ENCODE measurements at regions not wholly inside any gene's neighbourhood (a gene's known extent, or its start where the extent isn't known, plus 50 kb on each side); places are given as distances from the start of the nearest gene placed in this dataset.
"Not testable (repeated sequence)": the region's sequence is repeated elsewhere in the genome, so short reads cannot be mapped to it uniquely, and the experiment has no call there.

GRCh38 chr9:61953108-61953507 lies 763.3 kb downstream of the SPATA31A7 start:
- WGBS (ENCODE audit: insufficient coverage) = no CpG with 5 or more reads among the region's 6 CpGs
- not testable (repeated sequence) for H3K4me1 ChIP-seq (ENCODE audit: control extremely low read depth in 1 of 4, control insufficient read depth in 4 of 4, insufficient read depth in 4 of 4, low read length in 3 of 4)

GRCh38 chr9:61971635-61972034 lies 781.8 kb downstream of the SPATA31A7 start:
- CTCF ChIA-PET, POLR2A ChIA-PET: not testable (repeated sequence)

More at GRCh38 chr9:61953108-61953507, 763.3 kb downstream of the SPATA31A7 start:
- CTCF ChIA-PET; H3K27me3 ChIP-seq (replicated peaks in 2 of 5; ENCODE audit: control insufficient read depth in 4 of 5, insufficient read depth in 5 of 5, low read length in 4 of 5); POLR2A ChIA-PET; H3K4me3 ChIP-seq (ENCODE audit: control insufficient read depth in 1 of 7, extremely low read depth in 1 of 7, insufficient read depth in 4 of 7, low read depth in 2 of 7, low read length in 6 of 7); H3K9me3 ChIP-seq (ENCODE audit: control extremely low read depth in 1 of 5, control insufficient read depth in 4 of 5, insufficient read depth in 2 of 5, low read depth in 1 of 5, low read length in 4 of 5); H3K27ac ChIP-seq (ENCODE audit: insufficient read depth in 1 of 2, low read depth in 1 of 2, low read length in 2 of 2, poor library complexity in 1 of 2, severe bottlenecking in 2 of 2); H3K36me3 ChIP-seq (ENCODE audit: control insufficient read depth in 4 of 4, insufficient read depth in 4 of 4, low read length in 3 of 4); DNase-seq: not testable (repeated sequence)

DNA sequence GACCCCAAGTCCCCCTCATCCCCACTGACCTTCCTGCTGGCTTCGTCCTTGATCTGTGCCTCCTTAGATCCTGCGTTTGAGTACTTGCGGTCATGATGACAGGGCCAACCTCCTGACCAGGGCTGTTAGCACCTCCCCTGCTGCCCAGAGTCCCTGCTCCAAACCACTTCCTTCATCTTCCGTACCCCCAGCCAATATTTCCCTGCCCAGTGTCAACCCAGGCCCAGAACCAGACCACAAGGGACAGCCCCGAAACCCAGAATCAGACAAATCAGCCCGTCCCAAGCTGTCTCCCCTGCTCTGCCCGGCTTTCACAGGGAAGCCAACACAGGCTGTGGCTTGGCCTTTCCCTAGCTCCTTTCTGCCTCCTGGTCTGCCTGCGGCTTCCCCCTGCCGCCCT lies 784.7 kb downstream of the SPATA31A7 start:
- POLR2A ChIA-PET; CTCF ChIA-PET; H3K9me3 ChIP-seq (ENCODE audit: control extremely low read depth in 1 of 5, control insufficient read depth in 4 of 5, insufficient read depth in 2 of 5, low read depth in 1 of 5, low read length in 4 of 5); H3K27ac ChIP-seq (ENCODE audit: insufficient read depth in 1 of 2, low read depth in 1 of 2, low read length in 2 of 2, poor library complexity in 1 of 2, severe bottlenecking in 2 of 2); H3K4me1 ChIP-seq (ENCODE audit: control extremely low read depth in 1 of 4, control insufficient read depth in 4 of 4, insufficient read depth in 4 of 4, low read length in 3 of 4); H3K27me3 ChIP-seq (replicated peaks in 2 of 5; ENCODE audit: control insufficient read depth in 4 of 5, insufficient read depth in 5 of 5, low read length in 4 of 5); H3K4me3 ChIP-seq (ENCODE audit: control insufficient read depth in 1 of 7, extremely low read depth in 1 of 7, insufficient read depth in 4 of 7, low read depth in 2 of 7, low read length in 6 of 7); H3K36me3 ChIP-seq (ENCODE audit: control insufficient read depth in 4 of 4, insufficient read depth in 4 of 4, low read length in 3 of 4); DNase-seq: not testable (repeated sequence)
- WGBS (ENCODE audit: insufficient coverage) = no CpG with 5 or more reads among the region's 9 CpGs

More at GRCh38 chr9:61971635-61972034, 781.8 kb downstream of the SPATA31A7 start:
- not testable (repeated sequence) for H3K4me3 ChIP-seq (ENCODE audit: control insufficient read depth in 1 of 7, extremely low read depth in 1 of 7, insufficient read depth in 4 of 7, low read depth in 2 of 7, low read length in 6 of 7); H3K27me3 ChIP-seq (replicated peaks in 2 of 5; ENCODE audit: control insufficient read depth in 4 of 5, insufficient read depth in 5 of 5, low read length in 4 of 5); H3K27ac ChIP-seq (ENCODE audit: insufficient read depth in 1 of 2, low read depth in 1 of 2, low read length in 2 of 2, poor library complexity in 1 of 2, severe bottlenecking in 2 of 2); H3K9me3 ChIP-seq (ENCODE audit: control extremely low read depth in 1 of 5, control insufficient read depth in 4 of 5, insufficient read depth in 2 of 5, low read depth in 1 of 5, low read length in 4 of 5); DNase-seq; H3K4me1 ChIP-seq (ENCODE audit: control extremely low read depth in 1 of 4, control insufficient read depth in 4 of 4, insufficient read depth in 4 of 4, low read length in 3 of 4); H3K36me3 ChIP-seq (ENCODE audit: control insufficient read depth in 4 of 4, insufficient read depth in 4 of 4, low read length in 3 of 4)
- WGBS (ENCODE audit: insufficient coverage) = no CpG with 5 or more reads among the region's 9 CpGs

GRCh38 chr9:61976318-61976717 lies 786.5 kb downstream of the SPATA31A7 start:
- WGBS (ENCODE audit: insufficient coverage) = no CpG with 5 or more reads among the region's 15 CpGs
- H3K36me3 ChIP-seq (ENCODE audit: control insufficient read depth in 4 of 4, insufficient read depth in 4 of 4, low read length in 3 of 4); DNase-seq; H3K9me3 ChIP-seq (ENCODE audit: control extremely low read depth in 1 of 5, control insufficient read depth in 4 of 5, insufficient read depth in 2 of 5, low read depth in 1 of 5, low read length in 4 of 5); H3K27ac ChIP-seq (ENCODE audit: insufficient read depth in 1 of 2, low read depth in 1 of 2, low read length in 2 of 2, poor library complexity in 1 of 2, severe bottlenecking in 2 of 2); H3K4me1 ChIP-seq (ENCODE audit: control extremely low read depth in 1 of 4, control insufficient read depth in 4 of 4, insufficient read depth in 4 of 4, low read length in 3 of 4); POLR2A ChIA-PET; H3K4me3 ChIP-seq (ENCODE audit: control insufficient read depth in 1 of 7, extremely low read depth in 1 of 7, insufficient read depth in 4 of 7, low read depth in 2 of 7, low read length in 6 of 7); CTCF ChIA-PET; H3K27me3 ChIP-seq (replicated peaks in 2 of 5; ENCODE audit: control insufficient read depth in 4 of 5, insufficient read depth in 5 of 5, low read length in 4 of 5): not testable (repeated sequence)

GRCh38 chr9:61982727-61983126 lies 792.9 kb downstream of the SPATA31A7 start:
- H3K4me3 ChIP-seq (ENCODE audit: control insufficient read depth in 1 of 7, extremely low read depth in 1 of 7, insufficient read depth in 4 of 7, low read depth in 2 of 7, low read length in 6 of 7); H3K27ac ChIP-seq (ENCODE audit: insufficient read depth in 1 of 2, low read depth in 1 of 2, low read length in 2 of 2, poor library complexity in 1 of 2, severe bottlenecking in 2 of 2); H3K4me1 ChIP-seq (ENCODE audit: control extremely low read depth in 1 of 4, control insufficient read depth in 4 of 4, insufficient read depth in 4 of 4, low read length in 3 of 4); H3K36me3 ChIP-seq (ENCODE audit: control insufficient read depth in 4 of 4, insufficient read depth in 4 of 4, low read length in 3 of 4); CTCF ChIA-PET; H3K27me3 ChIP-seq (replicated peaks in 2 of 5; ENCODE audit: control insufficient read depth in 4 of 5, insufficient read depth in 5 of 5, low read length in 4 of 5); H3K9me3 ChIP-seq (ENCODE audit: control extremely low read depth in 1 of 5, control insufficient read depth in 4 of 5, insufficient read depth in 2 of 5, low read depth in 1 of 5, low read length in 4 of 5); DNase-seq; POLR2A ChIA-PET: not testable (repeated sequence)
- WGBS (ENCODE audit: insufficient coverage) = 92% methylated on average over 4 of the region's 16 CpGs

DNA sequence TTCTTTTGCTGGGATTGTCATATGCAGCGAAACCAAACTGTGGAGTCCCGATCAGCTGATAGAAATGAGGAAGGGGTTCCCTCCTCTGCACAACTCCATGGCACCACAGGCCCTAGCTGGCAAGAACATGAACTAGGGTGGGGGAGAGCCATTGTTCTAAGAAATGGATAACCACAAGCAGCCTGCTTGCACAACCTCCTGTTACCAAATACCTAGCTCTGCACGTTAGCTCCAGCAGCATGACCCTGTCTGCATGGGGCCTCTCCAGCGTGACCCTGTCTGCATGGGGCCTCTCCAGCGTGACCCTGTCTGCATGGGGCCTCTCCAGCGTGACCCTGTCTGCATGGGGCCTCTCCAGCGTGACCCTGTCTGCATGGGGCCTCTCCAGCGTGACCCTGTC lies 793.6 kb downstream of the SPATA31A7 start:
- CTCF ChIA-PET; POLR2A ChIA-PET; H3K27ac ChIP-seq (ENCODE audit: insufficient read depth in 1 of 2, low read depth in 1 of 2, low read length in 2 of 2, poor library complexity in 1 of 2, severe bottlenecking in 2 of 2); H3K27me3 ChIP-seq (replicated peaks in 2 of 5; ENCODE audit: control insufficient read depth in 4 of 5, insufficient read depth in 5 of 5, low read length in 4 of 5); H3K4me3 ChIP-seq (ENCODE audit: control insufficient read depth in 1 of 7, extremely low read depth in 1 of 7, insufficient read depth in 4 of 7, low read depth in 2 of 7, low read length in 6 of 7); H3K4me1 ChIP-seq (ENCODE audit: control extremely low read depth in 1 of 4, control insufficient read depth in 4 of 4, insufficient read depth in 4 of 4, low read length in 3 of 4); DNase-seq; H3K36me3 ChIP-seq (ENCODE audit: control insufficient read depth in 4 of 4, insufficient read depth in 4 of 4, low read length in 3 of 4); H3K9me3 ChIP-seq (ENCODE audit: control extremely low read depth in 1 of 5, control insufficient read depth in 4 of 5, insufficient read depth in 2 of 5, low read depth in 1 of 5, low read length in 4 of 5): not testable (repeated sequence)
- WGBS (ENCODE audit: insufficient coverage) = no CpG with 5 or more reads among the region's 8 CpGs

GRCh38 chr9:61983954-61984353 lies 794.1 kb downstream of the SPATA31A7 start:
- POLR2A ChIA-PET; CTCF ChIA-PET; H3K27ac ChIP-seq (ENCODE audit: insufficient read depth in 1 of 2, low read depth in 1 of 2, low read length in 2 of 2, poor library complexity in 1 of 2, severe bottlenecking in 2 of 2); DNase-seq; H3K4me1 ChIP-seq (ENCODE audit: control extremely low read depth in 1 of 4, control insufficient read depth in 4 of 4, insufficient read depth in 4 of 4, low read length in 3 of 4); H3K4me3 ChIP-seq (ENCODE audit: control insufficient read depth in 1 of 7, extremely low read depth in 1 of 7, insufficient read depth in 4 of 7, low read depth in 2 of 7, low read length in 6 of 7); H3K36me3 ChIP-seq (ENCODE audit: control insufficient read depth in 4 of 4, insufficient read depth in 4 of 4, low read length in 3 of 4); H3K9me3 ChIP-seq (ENCODE audit: control extremely low read depth in 1 of 5, control insufficient read depth in 4 of 5, insufficient read depth in 2 of 5, low read depth in 1 of 5, low read length in 4 of 5); H3K27me3 ChIP-seq (replicated peaks in 2 of 5; ENCODE audit: control insufficient read depth in 4 of 5, insufficient read depth in 5 of 5, low read length in 4 of 5): not testable (repeated sequence)
- WGBS (ENCODE audit: insufficient coverage) = 93% methylated on average over 6 of the region's 9 CpGs

- CTCF ChIA-PET; H3K27me3 ChIP-seq (replicated peaks in 2 of 5; ENCODE audit: control insufficient read depth in 4 of 5, insufficient read depth in 5 of 5, low read length in 4 of 5); H3K27ac ChIP-seq (ENCODE audit: insufficient read depth in 1 of 2, low read depth in 1 of 2, low read length in 2 of 2, poor library complexity in 1 of 2, severe bottlenecking in 2 of 2); DNase-seq; H3K36me3 ChIP-seq (ENCODE audit: control insufficient read depth in 4 of 4, insufficient read depth in 4 of 4, low read length in 3 of 4); H3K9me3 ChIP-seq (ENCODE audit: control extremely low read depth in 1 of 5, control insufficient read depth in 4 of 5, insufficient read depth in 2 of 5, low read depth in 1 of 5, low read length in 4 of 5); H3K4me1 ChIP-seq (ENCODE audit: control extremely low read depth in 1 of 4, control insufficient read depth in 4 of 4, insufficient read depth in 4 of 4, low read length in 3 of 4); H3K4me3 ChIP-seq (ENCODE audit: control insufficient read depth in 1 of 7, extremely low read depth in 1 of 7, insufficient read depth in 4 of 7, low read depth in 2 of 7, low read length in 6 of 7); POLR2A ChIA-PET: not testable (repeated sequence)
- no CpG with 5 or more reads among the region's 5 CpGs for WGBS (ENCODE audit: insufficient coverage)
Observed at GRCh38 chr9:61984513-61984912, 794.7 kb downstream of the SPATA31A7 start.
